Germinal center (tissue), 1 donor: ENCODE measurements at regions not wholly inside any gene's neighbourhood (a gene's known extent, or its start where the extent isn't known, plus 50 kb on each side); places are given as distances from the start of the nearest gene placed in this dataset.

ENCODE experiments used
- DNase-seq: peaks from one replicate; pipeline ENCODE4 v3.0.0; 2012; ENCODE audit warnings: mixed read lengths, low spot score

GRCh38 chr11:32204751-32205150 lies 113.9 kb downstream of the RCN1 start:
- no peak for DNase-seq

- DNase-seq: no peak
These were observed 119.7 kb downstream of the RCN1 start for GRCh38 chr11:32210556-32210955.

GRCh38 chr11:32213223-32213622 lies 122.3 kb downstream of the RCN1 start:
- no peak for DNase-seq

GRCh38 chr11:32215157-32215556 lies 124.3 kb downstream of the RCN1 start:
- DNase-seq: no peak

- no peak for DNase-seq
These were observed 125.9 kb downstream of the RCN1 start for GRCh38 chr11:32216749-32217148.

- no peak for DNase-seq
These were observed 128.4 kb downstream of the RCN1 start for GRCh38 chr11:32219320-32219719.

- no peak for DNase-seq
These were observed 130.7 kb downstream of the RCN1 start for GRCh38 chr11:32221476-32222032.

GRCh38 chr11:32224580-32224979 lies 133.7 kb downstream of the RCN1 start:
- DNase-seq: no peak

- no peak for DNase-seq
These were observed 134.9 kb downstream of the RCN1 start for GRCh38 chr11:32225571-32226285.

- DNase-seq: no peak
These were observed 135.6 kb downstream of the RCN1 start for GRCh38 chr11:32226480-32226879.

GRCh38 chr11:32229576-32230240 lies 138.8 kb downstream of the RCN1 start:
- DNase-seq: no peak

- peak; percentile 6 for DNase-seq
These were observed 141.1 kb downstream of the RCN1 start for GRCh38 chr11:32231909-32232493.

GRCh38 chr11:32232516-32232915 lies 141.6 kb downstream of the RCN1 start:
- DNase-seq: no peak

GRCh38 chr11:32233276-32233675 lies 142.4 kb downstream of the RCN1 start:
- DNase-seq: no peak

GRCh38 chr11:32233928-32234327 lies 143.1 kb downstream of the RCN1 start:
- no peak for DNase-seq

GRCh38 chr11:32244453-32244852 lies 153.6 kb downstream of the RCN1 start:
- no peak for DNase-seq

- DNase-seq: no peak
These were observed 162.8 kb downstream of the RCN1 start for GRCh38 chr11:32253706-32254105.

- DNase-seq: no peak
These were observed 165.0 kb downstream of the RCN1 start for GRCh38 chr11:32255841-32256240.

GRCh38 chr11:32256466-32256865 lies 165.6 kb downstream of the RCN1 start:
- DNase-seq: no peak

GRCh38 chr11:32259641-32260081 lies 168.8 kb downstream of the RCN1 start:
- DNase-seq: no peak

- no peak for DNase-seq
These were observed 171.5 kb downstream of the RCN1 start for GRCh38 chr11:32262367-32262766.

GRCh38 chr11:32265911-32266310 lies 169.4 kb downstream of the WT1 start:
- DNase-seq: no peak

GRCh38 chr11:32266601-32267000 lies 168.7 kb downstream of the WT1 start:
- DNase-seq: no peak
